PC-3 (cell line): ENCODE measurements at regions not wholly inside any gene's neighbourhood (a gene's known extent, or its start where the extent isn't known, plus 50 kb on each side); places are given as distances from the start of the nearest gene placed in this dataset.

Source experiments
- EZH2 ChIP-seq: fragments of 300-600 bp; sonication (generic); IDR thresholded peaks from one replicate; pipeline ENCODE4 v1.6.1; 2017; ENCODE audit warnings: antibody characterized with exemption, mild to moderate bottlenecking, low read length; ENCODE audit not compliant: unreplicated experiment
- EZH2phosphoT487 ChIP-seq: fragments of 300-600 bp; sonication (generic); IDR thresholded peaks from 2 replicates; pipeline ENCODE4 v1.6.1; 2018; ENCODE audit warnings: mild to moderate bottlenecking, antibody characterized with exemption, low read length, borderline replicate concordance
- TF ChIP-seq, protein P1 (sequence below): fragments of 300-600 bp; sonication (generic); conservative IDR thresholded peaks from 2 replicates; pipeline ENCODE4 v1.5.1; 2017; ENCODE audit warnings: antibody characterized with exemption, low read depth, mild to moderate bottlenecking, low read length

DNA sequence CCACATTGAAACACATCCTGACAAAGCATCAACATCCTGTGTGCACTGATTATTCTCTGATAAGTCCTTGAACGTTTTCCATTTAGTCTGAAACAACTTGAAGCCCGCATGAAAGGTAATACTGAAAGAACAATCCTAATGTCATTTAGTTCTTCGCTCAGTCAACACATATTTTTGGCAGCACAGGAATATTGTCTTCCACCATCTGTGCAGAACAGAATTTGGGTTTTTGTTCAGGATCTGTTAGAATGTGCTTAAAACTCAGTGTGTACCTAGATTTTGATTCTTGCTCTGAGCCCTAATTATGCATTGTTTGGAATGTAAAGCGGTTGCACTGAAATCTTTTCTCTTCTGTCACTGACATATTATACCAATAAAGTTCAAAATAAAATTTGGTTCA, 1036.6 kb downstream of the CDH11 start:
- TF ChIP-seq, protein P1, sequence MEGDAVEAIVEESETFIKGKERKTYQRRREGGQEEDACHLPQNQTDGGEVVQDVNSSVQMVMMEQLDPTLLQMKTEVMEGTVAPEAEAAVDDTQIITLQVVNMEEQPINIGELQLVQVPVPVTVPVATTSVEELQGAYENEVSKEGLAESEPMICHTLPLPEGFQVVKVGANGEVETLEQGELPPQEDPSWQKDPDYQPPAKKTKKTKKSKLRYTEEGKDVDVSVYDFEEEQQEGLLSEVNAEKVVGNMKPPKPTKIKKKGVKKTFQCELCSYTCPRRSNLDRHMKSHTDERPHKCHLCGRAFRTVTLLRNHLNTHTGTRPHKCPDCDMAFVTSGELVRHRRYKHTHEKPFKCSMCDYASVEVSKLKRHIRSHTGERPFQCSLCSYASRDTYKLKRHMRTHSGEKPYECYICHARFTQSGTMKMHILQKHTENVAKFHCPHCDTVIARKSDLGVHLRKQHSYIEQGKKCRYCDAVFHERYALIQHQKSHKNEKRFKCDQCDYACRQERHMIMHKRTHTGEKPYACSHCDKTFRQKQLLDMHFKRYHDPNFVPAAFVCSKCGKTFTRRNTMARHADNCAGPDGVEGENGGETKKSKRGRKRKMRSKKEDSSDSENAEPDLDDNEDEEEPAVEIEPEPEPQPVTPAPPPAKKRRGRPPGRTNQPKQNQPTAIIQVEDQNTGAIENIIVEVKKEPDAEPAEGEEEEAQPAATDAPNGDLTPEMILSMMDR = no peak
- TF ChIP-seq EZH2phosphoT487 (no peak), EZH2 (no peak)
